ENCODE measurements at regions not wholly inside any gene's neighbourhood (a gene's known extent, or its start where the extent isn't known, plus 50 kb on each side); places are given as distances from the start of the nearest gene placed in this dataset.

GRCh38 chr5:128799945-128800344, 165.3 kb upstream of the SLC27A6 start:
- H2AFZ ChIP-seq (ENCODE audit: low read length) = no peak overlapping the region
- ChIA-PET POLR2A (no interaction called here), CTCF (ENCODE audit: low intra/inter-chr PET ratio, low total read pairs) (no interaction called here)
- no peaks in the 10 kb centered on the region for H3K9me3 ChIP-seq (ENCODE audit: low read length)
- H3K27ac ChIP-seq (ENCODE audit: extremely low read length, insufficient read depth, low read length) = no peak overlapping the region
- TF ChIP-seq ELF1 (CRISPR knock-in tag; IDR thresholded peaks at IDR 0.05) (no peak), SNAI1 (CRISPR knock-in tag; IDR thresholded peaks at IDR 0.05; ENCODE audit: borderline replicate concordance) (no peak), GATA4 (IDR thresholded peaks at IDR 0.05; ENCODE audit: borderline replicate concordance, low read depth) (no peak), GABPB1 (CRISPR knock-in tag; IDR thresholded peaks at IDR 0.05) (no peak), ZNF549 (CRISPR knock-in tag; IDR thresholded peaks at IDR 0.05) (no peak), PRDM4 (CRISPR knock-in tag; IDR thresholded peaks at IDR 0.05; ENCODE audit: borderline replicate concordance) (no peak), ZNF674 (CRISPR knock-in tag; IDR thresholded peaks at IDR 0.05; ENCODE audit: low read depth) (no peak), ZNF205 (CRISPR knock-in tag; IDR thresholded peaks at IDR 0.05) (no peak)
- H3K4me1 ChIP-seq (ENCODE audit: insufficient read depth, low read length) = no peaks in the 10 kb centered on the region
- no TSS peak for BruUV-seq (replicated peaks)
- FAIRE-seq (no peak), DNase-seq (ENCODE audit: low spot score) (no peak), ATAC-seq (no peak)
- no peaks in the 10 kb centered on the region for H4K20me1 ChIP-seq (ENCODE audit: insufficient read depth, low read length)
- WGBS (ENCODE audit: low lambda C conversion rate) = no CpG with 5 or more reads among the region's 4 CpGs
- in situ Hi-C loops (cut with HindIII; ENCODE audit: extremely low pct_ligation_motif_present, low pct_unique_long_range_greater_than_20kb) (no loop called here), intact Hi-C loops (cut with micrococcal nuclease; ENCODE audit: unreplicated experiment) (no loop called here)
- no peaks in the 10 kb centered on the region for H3K27me3 ChIP-seq (ENCODE audit: control insufficient read depth in 1 of 2, insufficient read depth in 2 of 2, low read length in 2 of 2)
- H3K79me2 ChIP-seq (ENCODE audit: insufficient read depth, low read length) = no peaks in the 10 kb centered on the region
- H3K4me3 ChIP-seq (replicated peaks in 1 of 3; ENCODE audit: insufficient read depth in 1 of 3, low read depth in 2 of 3, low read length in 3 of 3) = no peak overlapping the region
- H3K4me2 ChIP-seq (ENCODE audit: low read depth, low read length) = no peak overlapping the region
- H3K36me3 ChIP-seq (replicated peaks in 1 of 2; ENCODE audit: control insufficient read depth in 1 of 2, insufficient read depth in 2 of 2, low read length in 2 of 2) = no peaks in the 10 kb centered on the region
- no peak overlapping the region for H3K9ac ChIP-seq (ENCODE audit: insufficient read depth, low read depth, low read length)

GRCh38 chr5:128800377-128800776, 164.9 kb upstream of the SLC27A6 start:
- H3K36me3 ChIP-seq (replicated peaks in 1 of 2; ENCODE audit: control insufficient read depth in 1 of 2, insufficient read depth in 2 of 2, low read length in 2 of 2) = no peaks in the 10 kb centered on the region
- H3K4me3 ChIP-seq (replicated peaks in 1 of 3; ENCODE audit: insufficient read depth in 1 of 3, low read depth in 2 of 3, low read length in 3 of 3) = no peak overlapping the region
- no peak overlapping the region for H3K4me2 ChIP-seq (ENCODE audit: low read depth, low read length)
- no peaks in the 10 kb centered on the region for H3K79me2 ChIP-seq (ENCODE audit: insufficient read depth, low read length)
- TF ChIP-seq BCL6 (CRISPR knock-in tag; IDR thresholded peaks at IDR 0.05) (no peak), ZNF34 (CRISPR knock-in tag; IDR thresholded peaks at IDR 0.05; ENCODE audit: borderline replicate concordance) (no peak)
- intact Hi-C loops (cut with micrococcal nuclease; ENCODE audit: unreplicated experiment) (no loop called here), in situ Hi-C loops (cut with HindIII; ENCODE audit: extremely low pct_ligation_motif_present, low pct_unique_long_range_greater_than_20kb) (no loop called here)
- no TSS peak for BruUV-seq (replicated peaks)
- CTCF ChIA-PET (ENCODE audit: low intra/inter-chr PET ratio, low total read pairs) = no interaction called here
- no peak overlapping the region for H3K9ac ChIP-seq (ENCODE audit: insufficient read depth, low read depth, low read length)
- no peak for DNase-seq (ENCODE audit: low spot score)
- no peaks in the 10 kb centered on the region for H3K27me3 ChIP-seq (ENCODE audit: control insufficient read depth in 1 of 2, insufficient read depth in 2 of 2, low read length in 2 of 2)
- no peaks in the 10 kb centered on the region for H3K4me1 ChIP-seq (ENCODE audit: insufficient read depth, low read length)
- no peak overlapping the region for H3K27ac ChIP-seq (ENCODE audit: extremely low read length, insufficient read depth, low read length)
- FAIRE-seq = no peak
- no peaks in the 10 kb centered on the region for H4K20me1 ChIP-seq (ENCODE audit: insufficient read depth, low read length)
- ATAC-seq = no peak
- 0% methylated on average over 1 of the region's 1 CpG for WGBS (ENCODE audit: low lambda C conversion rate)
- no peak overlapping the region for H2AFZ ChIP-seq (ENCODE audit: low read length)
- no peaks in the 10 kb centered on the region for H3K9me3 ChIP-seq (ENCODE audit: low read length)
- POLR2A ChIA-PET = no interaction called here

Measured in HepG2 (cell line).